Kidney epithelial cell (primary cell): ENCODE measurements at regions not wholly inside any gene's neighbourhood (a gene's known extent, or its start where the extent isn't known, plus 50 kb on each side); places are given as distances from the start of the nearest gene placed in this dataset.

Experiments
- DNase-seq: peaks from one replicate; pipeline ENCODE4 v3.0.0-alpha.2; 2010; ENCODE audit warnings: low read depth
- H3K27me3 ChIP-seq: 2 replicates; pipeline ENCODE4 v1.6.0; 2011; ENCODE audit warnings: low read length; ENCODE audit not compliant: control insufficient read depth, insufficient read depth
- H3K36me3 ChIP-seq: 2 replicates; pipeline ENCODE4 v1.5.1; 2011; ENCODE audit warnings: low read length; ENCODE audit not compliant: control insufficient read depth, insufficient read depth
- H3K4me3 ChIP-seq: 2 replicates; pipeline ENCODE4 v1.5.1; 2011; ENCODE audit warnings: low read depth, mild to moderate bottlenecking, control low read depth, low read length
- CTCF ChIP-seq: IDR thresholded peaks from 2 replicates; pipeline ENCODE4 v1.5.1; 2011; ENCODE audit warnings: mild to moderate bottlenecking, moderate library complexity, low read length, control low read depth, inconsistent platforms; ENCODE audit not compliant: insufficient read depth, poor library complexity, severe bottlenecking

- no peak for TF ChIP-seq CTCF
- Histone ChIP-seq H3K36me3 (no peaks in the 10 kb centered on the region), H3K4me3 (no peak overlapping the region), H3K27me3 (peaks cover 2% of the 10 kb centered on the region)
- DNase-seq, result no peak
These were observed 110.3 kb downstream of the LSM3 start for GRCh38 chr3:14288833-14289451.

GRCh38 chr3:14289590-14290461 is 111.2 kb downstream of the LSM3 start:
- Histone ChIP-seq H3K36me3 (no peaks in the 10 kb centered on the region), H3K4me3 (no peak overlapping the region), H3K27me3 (no peaks in the 10 kb centered on the region)
- peak; percentile 92 for DNase-seq
- no peak for TF ChIP-seq CTCF

GRCh38 chr3:14290631-14291385 is 111.6 kb upstream of the SLC6A6 start:
- no peak for TF ChIP-seq CTCF
- DNase-seq, result peak; percentile 48
- no peak overlapping the region for H3K4me3 ChIP-seq
- H3K36me3 ChIP-seq, result no peaks in the 10 kb centered on the region
- no peaks in the 10 kb centered on the region for H3K27me3 ChIP-seq

- DNase-seq, result no peak
- no peaks in the 10 kb centered on the region for H3K27me3 ChIP-seq
- no peak for TF ChIP-seq CTCF
- H3K36me3 ChIP-seq, result no peaks in the 10 kb centered on the region
- H3K4me3 ChIP-seq, result no peak overlapping the region
These were observed 107.4 kb upstream of the SLC6A6 start for GRCh38 chr3:14295037-14295436.

- H3K27me3 ChIP-seq, result no peaks in the 10 kb centered on the region
- DNase-seq, result peak; percentile 45
- TF ChIP-seq CTCF, result no peak
- H3K4me3 ChIP-seq, result no peak overlapping the region
- no peaks in the 10 kb centered on the region for H3K36me3 ChIP-seq
These were observed 106.6 kb upstream of the SLC6A6 start for GRCh38 chr3:14295801-14296200.
